ENCODE measurements at regions not wholly inside any gene's neighbourhood (a gene's known extent, or its start where the extent isn't known, plus 50 kb on each side); places are given as distances from the start of the nearest gene placed in this dataset.

DNA sequence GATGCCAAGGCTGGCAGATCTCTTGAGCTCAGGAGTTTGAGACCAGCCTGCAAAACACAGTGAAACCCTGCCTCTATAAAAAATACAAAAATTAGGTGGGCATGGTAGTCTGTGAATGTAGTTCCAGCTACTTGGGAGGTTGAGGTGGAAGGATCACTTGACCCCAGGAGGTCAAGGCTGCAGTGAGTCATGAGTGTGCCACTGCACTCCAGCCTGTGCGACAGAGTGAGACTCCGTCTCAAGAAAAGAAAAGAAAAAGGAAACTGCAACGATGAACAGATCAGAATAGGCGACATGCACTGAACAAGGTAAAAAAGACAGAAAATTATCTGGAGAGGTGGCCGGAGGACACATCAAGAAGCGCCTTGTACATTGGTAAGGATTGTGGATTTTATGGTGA is 273.7 kb upstream of the AMIGO2 start:
- TF ChIP-seq NR2C2 (CRISPR knock-in tag; IDR thresholded peaks at IDR 0.05) (no peak), TCF7 (CRISPR knock-in tag; IDR thresholded peaks at IDR 0.05; ENCODE audit: low read depth) (no peak), ZBTB21 (CRISPR knock-in tag; IDR thresholded peaks at IDR 0.05; ENCODE audit: borderline replicate concordance) (no peak), ELF4 (CRISPR knock-in tag; IDR thresholded peaks at IDR 0.05; ENCODE audit: low read depth) (no peak), JUN (CRISPR knock-in tag; IDR thresholded peaks at IDR 0.05) (no peak), IRF2 (CRISPR knock-in tag; IDR thresholded peaks at IDR 0.05; ENCODE audit: borderline replicate concordance, low read depth) (no peak), SP1 (CRISPR knock-in tag; conservative IDR thresholded peaks at IDR 0.05) (no peak), TEAD1 (CRISPR knock-in tag; IDR thresholded peaks at IDR 0.05) (no peak)
- TF ChIP-seq, protein P1, sequence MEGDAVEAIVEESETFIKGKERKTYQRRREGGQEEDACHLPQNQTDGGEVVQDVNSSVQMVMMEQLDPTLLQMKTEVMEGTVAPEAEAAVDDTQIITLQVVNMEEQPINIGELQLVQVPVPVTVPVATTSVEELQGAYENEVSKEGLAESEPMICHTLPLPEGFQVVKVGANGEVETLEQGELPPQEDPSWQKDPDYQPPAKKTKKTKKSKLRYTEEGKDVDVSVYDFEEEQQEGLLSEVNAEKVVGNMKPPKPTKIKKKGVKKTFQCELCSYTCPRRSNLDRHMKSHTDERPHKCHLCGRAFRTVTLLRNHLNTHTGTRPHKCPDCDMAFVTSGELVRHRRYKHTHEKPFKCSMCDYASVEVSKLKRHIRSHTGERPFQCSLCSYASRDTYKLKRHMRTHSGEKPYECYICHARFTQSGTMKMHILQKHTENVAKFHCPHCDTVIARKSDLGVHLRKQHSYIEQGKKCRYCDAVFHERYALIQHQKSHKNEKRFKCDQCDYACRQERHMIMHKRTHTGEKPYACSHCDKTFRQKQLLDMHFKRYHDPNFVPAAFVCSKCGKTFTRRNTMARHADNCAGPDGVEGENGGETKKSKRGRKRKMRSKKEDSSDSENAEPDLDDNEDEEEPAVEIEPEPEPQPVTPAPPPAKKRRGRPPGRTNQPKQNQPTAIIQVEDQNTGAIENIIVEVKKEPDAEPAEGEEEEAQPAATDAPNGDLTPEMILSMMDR (IDR thresholded peaks at IDR 0.05) = no peak
- TF ChIP-seq, protein P2, sequence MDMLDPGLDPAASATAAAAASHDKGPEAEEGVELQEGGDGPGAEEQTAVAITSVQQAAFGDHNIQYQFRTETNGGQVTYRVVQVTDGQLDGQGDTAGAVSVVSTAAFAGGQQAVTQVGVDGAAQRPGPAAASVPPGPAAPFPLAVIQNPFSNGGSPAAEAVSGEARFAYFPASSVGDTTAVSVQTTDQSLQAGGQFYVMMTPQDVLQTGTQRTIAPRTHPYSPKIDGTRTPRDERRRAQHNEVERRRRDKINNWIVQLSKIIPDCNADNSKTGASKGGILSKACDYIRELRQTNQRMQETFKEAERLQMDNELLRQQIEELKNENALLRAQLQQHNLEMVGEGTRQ (CRISPR knock-in tag; IDR thresholded peaks at IDR 0.05) = no peak
- TF ChIP-seq, protein P3, sequence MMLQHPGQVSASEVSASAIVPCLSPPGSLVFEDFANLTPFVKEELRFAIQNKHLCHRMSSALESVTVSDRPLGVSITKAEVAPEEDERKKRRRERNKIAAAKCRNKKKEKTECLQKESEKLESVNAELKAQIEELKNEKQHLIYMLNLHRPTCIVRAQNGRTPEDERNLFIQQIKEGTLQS (CRISPR knock-in tag; conservative IDR thresholded peaks at IDR 0.05) = no peak
- TF ChIP-seq, protein P4, sequence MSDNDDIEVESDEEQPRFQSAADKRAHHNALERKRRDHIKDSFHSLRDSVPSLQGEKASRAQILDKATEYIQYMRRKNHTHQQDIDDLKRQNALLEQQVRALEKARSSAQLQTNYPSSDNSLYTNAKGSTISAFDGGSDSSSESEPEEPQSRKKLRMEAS (CRISPR knock-in tag; IDR thresholded peaks at IDR 0.05) = no peak

Data from WTC11 (cell line).